Mesothelial cell of epicardium (in vitro differentiated cells): ENCODE measurements at regions not wholly inside any gene's neighbourhood (a gene's known extent, or its start where the extent isn't known, plus 50 kb on each side); places are given as distances from the start of the nearest gene placed in this dataset.

Experiments
- DNase-seq, 2 experiments: peaks; one replicate each; pipeline ENCODE4 v3.0.0; 2021; ENCODE audit warnings: low spot score in 2 of 2; ENCODE audit not compliant: unreplicated experiment in 2 of 2
- H3K27ac Mint-ChIP-seq: 2 replicates; pipeline ENCODE4 v1.8.0; 2021; ENCODE audit warnings: mixed read lengths
- H3K27me3 Mint-ChIP-seq: 2 replicates; pipeline ENCODE4 v1.8.0; 2021; ENCODE audit warnings: low read depth, mixed read lengths
- H3K36me3 Mint-ChIP-seq: 2 replicates; pipeline ENCODE4 v1.8.0; 2021; ENCODE audit warnings: mixed read lengths
- H3K4me1 Mint-ChIP-seq: 2 replicates; pipeline ENCODE4 v1.8.0; 2021; ENCODE audit warnings: mixed read lengths
- H3K4me3 Mint-ChIP-seq: 2 replicates; pipeline ENCODE4 v1.8.0; 2021; ENCODE audit warnings: mild to moderate bottlenecking, moderate library complexity, mixed read lengths
- H3K9me3 Mint-ChIP-seq: 2 replicates; pipeline ENCODE4 v1.8.0; 2021; ENCODE audit warnings: mixed read lengths
- TF ChIP-seq, protein P1 (sequence below): fragments of 200-600 bp; sonication (generic); IDR thresholded peaks from one replicate; pipeline ENCODE4 v1.5.0; 2021; ENCODE audit warnings: antibody characterized with exemption; ENCODE audit not compliant: unreplicated experiment

DNA sequence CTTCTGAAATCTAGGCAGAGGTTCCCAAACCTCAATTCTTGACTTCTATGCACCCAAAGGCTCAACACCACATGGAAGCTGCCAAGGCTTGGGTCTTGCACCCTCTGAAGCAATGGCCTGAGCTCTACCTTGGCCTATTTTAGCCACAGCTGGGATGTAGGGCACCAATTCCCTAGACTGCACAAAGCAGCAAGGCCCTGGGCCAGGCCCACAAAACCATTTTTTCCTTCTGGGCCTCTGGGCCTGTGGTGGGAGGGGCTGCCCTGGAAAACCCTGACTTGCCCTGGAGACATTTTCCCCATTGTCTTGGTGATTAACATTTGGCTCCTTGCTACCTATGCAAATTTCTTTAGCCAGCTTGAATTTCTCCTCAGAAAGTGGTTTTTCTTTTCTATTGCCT lies 315.2 kb downstream of the DCDC2C start:
- Mint-ChIP-seq H3K4me3 (no peak overlapping the region), H3K9me3 (peaks cover 37% of the 10 kb centered on the region), H3K36me3 (no peaks in the 10 kb centered on the region), H3K27me3 (no peaks in the 10 kb centered on the region), H3K4me1 (no peaks in the 10 kb centered on the region), H3K27ac (no peak overlapping the region)
- no peak for DNase-seq
- TF ChIP-seq, protein P1, sequence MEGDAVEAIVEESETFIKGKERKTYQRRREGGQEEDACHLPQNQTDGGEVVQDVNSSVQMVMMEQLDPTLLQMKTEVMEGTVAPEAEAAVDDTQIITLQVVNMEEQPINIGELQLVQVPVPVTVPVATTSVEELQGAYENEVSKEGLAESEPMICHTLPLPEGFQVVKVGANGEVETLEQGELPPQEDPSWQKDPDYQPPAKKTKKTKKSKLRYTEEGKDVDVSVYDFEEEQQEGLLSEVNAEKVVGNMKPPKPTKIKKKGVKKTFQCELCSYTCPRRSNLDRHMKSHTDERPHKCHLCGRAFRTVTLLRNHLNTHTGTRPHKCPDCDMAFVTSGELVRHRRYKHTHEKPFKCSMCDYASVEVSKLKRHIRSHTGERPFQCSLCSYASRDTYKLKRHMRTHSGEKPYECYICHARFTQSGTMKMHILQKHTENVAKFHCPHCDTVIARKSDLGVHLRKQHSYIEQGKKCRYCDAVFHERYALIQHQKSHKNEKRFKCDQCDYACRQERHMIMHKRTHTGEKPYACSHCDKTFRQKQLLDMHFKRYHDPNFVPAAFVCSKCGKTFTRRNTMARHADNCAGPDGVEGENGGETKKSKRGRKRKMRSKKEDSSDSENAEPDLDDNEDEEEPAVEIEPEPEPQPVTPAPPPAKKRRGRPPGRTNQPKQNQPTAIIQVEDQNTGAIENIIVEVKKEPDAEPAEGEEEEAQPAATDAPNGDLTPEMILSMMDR: no peak

GRCh38 chr2:4020153-4020552 lies 316.8 kb downstream of the DCDC2C start:
- Mint-ChIP-seq H3K9me3 (peaks cover 34% of the 10 kb centered on the region), H3K27me3 (no peaks in the 10 kb centered on the region), H3K4me1 (no peaks in the 10 kb centered on the region), H3K36me3 (no peaks in the 10 kb centered on the region), H3K27ac (no peak overlapping the region), H3K4me3 (no peak overlapping the region)
- TF ChIP-seq, protein P1: no peak
- no peak for DNase-seq

DNA sequence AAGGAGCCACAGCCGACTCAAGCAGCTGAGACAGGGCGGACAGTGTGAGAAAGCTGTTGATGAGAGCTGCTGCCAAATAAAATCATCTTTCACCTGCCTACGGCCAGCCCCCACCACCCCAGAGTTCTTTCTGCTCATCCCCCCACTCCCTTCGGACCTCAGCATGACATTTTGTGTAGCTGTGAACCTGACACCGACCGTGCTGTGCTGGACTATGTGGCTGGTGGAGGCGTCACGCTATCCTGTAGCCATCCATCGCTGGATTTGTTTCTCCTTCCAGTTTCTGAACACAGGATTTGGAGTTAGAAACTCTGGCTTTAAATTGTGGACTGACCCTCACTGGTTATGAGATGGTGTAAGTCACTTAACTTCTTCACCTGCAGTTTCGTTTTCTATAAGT lies 317.3 kb downstream of the DCDC2C start:
- TF ChIP-seq, protein P1: no peak
- no peak overlapping the region for H3K27ac Mint-ChIP-seq
- H3K4me1 Mint-ChIP-seq: no peaks in the 10 kb centered on the region
- no peak for DNase-seq
- no peaks in the 10 kb centered on the region for H3K36me3 Mint-ChIP-seq
- H3K4me3 Mint-ChIP-seq: no peak overlapping the region
- no peaks in the 10 kb centered on the region for H3K27me3 Mint-ChIP-seq
- peaks cover 34% of the 10 kb centered on the region for H3K9me3 Mint-ChIP-seq

DNA sequence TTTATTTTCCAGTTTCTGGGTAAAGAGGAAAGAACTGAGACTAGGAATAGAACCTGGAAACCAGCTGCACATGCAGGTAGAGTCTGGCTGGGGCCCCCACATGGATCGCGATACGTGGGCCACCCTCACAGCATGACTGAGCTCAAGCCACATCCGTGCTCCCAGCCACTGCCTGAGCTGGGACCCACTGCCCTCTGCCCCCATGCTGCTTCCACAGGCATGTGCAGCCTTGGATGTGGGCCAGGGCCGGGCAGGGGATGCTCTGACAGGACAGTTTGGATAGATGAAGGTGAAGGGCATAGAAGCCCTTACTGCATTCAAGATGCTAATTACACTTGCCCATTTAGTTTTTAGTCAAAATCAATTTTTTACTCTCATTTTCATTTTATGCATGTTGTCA lies 321.2 kb downstream of the DCDC2C start:
- no peaks in the 10 kb centered on the region for H3K36me3 Mint-ChIP-seq
- peaks cover 26% of the 10 kb centered on the region for H3K9me3 Mint-ChIP-seq
- no peaks in the 10 kb centered on the region for H3K4me1 Mint-ChIP-seq

GRCh38 chr2:4029081-4029480 lies 325.7 kb downstream of the DCDC2C start:
- no peaks in the 10 kb centered on the region for H3K36me3 Mint-ChIP-seq
- H3K27me3 Mint-ChIP-seq: no peaks in the 10 kb centered on the region
- no peak overlapping the region for H3K4me3 Mint-ChIP-seq
- no peak overlapping the region for H3K27ac Mint-ChIP-seq
- peaks cover 19% of the 10 kb centered on the region for H3K9me3 Mint-ChIP-seq
- TF ChIP-seq, protein P1: no peak
- H3K4me1 Mint-ChIP-seq: no peaks in the 10 kb centered on the region
- DNase-seq: no peak

More for the DNA sequence above, 321.2 kb downstream of the DCDC2C start:
- H3K27me3 Mint-ChIP-seq: no peaks in the 10 kb centered on the region
- H3K27ac Mint-ChIP-seq: no peak overlapping the region
- no peak overlapping the region for H3K4me3 Mint-ChIP-seq
- no peak for DNase-seq
- TF ChIP-seq, protein P1: no peak

DNA sequence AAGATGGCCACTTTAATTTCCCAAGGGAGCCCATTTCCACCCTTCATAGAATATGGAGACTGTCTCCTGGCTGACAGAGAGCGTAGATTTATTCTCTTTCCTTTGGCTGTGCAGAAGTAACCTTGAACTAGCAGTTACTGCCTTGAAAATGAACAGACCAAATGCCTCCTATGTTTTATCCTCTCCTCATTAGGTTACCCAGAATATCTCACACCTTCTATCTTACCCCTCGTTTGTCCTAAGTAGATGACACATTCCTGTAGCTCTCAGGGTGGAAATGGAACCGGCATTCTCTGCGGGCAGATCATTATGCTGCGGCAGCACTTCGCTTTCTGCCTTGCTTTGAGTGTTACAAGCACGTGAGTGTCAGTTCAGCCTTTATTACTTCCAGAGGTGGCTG lies 336.5 kb downstream of the DCDC2C start:
- peaks cover 47% of the 10 kb centered on the region for H3K9me3 Mint-ChIP-seq

More for the DNA sequence above, 336.5 kb downstream of the DCDC2C start:
- peaks cover 3% of the 10 kb centered on the region for H3K36me3 Mint-ChIP-seq
- no peak overlapping the region for H3K4me3 Mint-ChIP-seq
- no peak overlapping the region for H3K27ac Mint-ChIP-seq
- TF ChIP-seq, protein P1: no peak
- H3K27me3 Mint-ChIP-seq: no peaks in the 10 kb centered on the region
- no peak for DNase-seq
- H3K4me1 Mint-ChIP-seq: no peaks in the 10 kb centered on the region
